ENCODE measurements at regions not wholly inside any gene's neighbourhood (a gene's known extent, or its start where the extent isn't known, plus 50 kb on each side); places are given as distances from the start of the nearest gene placed in this dataset.

GRCh38 chrX:4741024-4741423, 1027.6 kb upstream of the PRKX start:
- no peak for TF ChIP-seq CTCF (conservative IDR thresholded peaks at IDR 0.05)
- no peaks in the 10 kb centered on the region for H3K27me3 Mint-ChIP-seq (ENCODE audit: insufficient read depth)
- peak overlapping the region; percentile 19 for H3K4me3 Mint-ChIP-seq
- no peaks in the 10 kb centered on the region for H3K36me3 Mint-ChIP-seq (ENCODE audit: low read depth)
- H3K27ac Mint-ChIP-seq = peak overlapping the region; percentile 84
- 72% methylated on average over 2 of the region's 5 CpGs; no CpG with 5 or more reads in 1 of the 2 experiments for WGBS, 2 experiments (ENCODE audit: insufficient coverage in 1 of 2, insufficient read length in 1 of 2)
- no peaks in the 10 kb centered on the region for H3K9me3 Mint-ChIP-seq
- no peaks in the 10 kb centered on the region for H3K27me3 ChIP-seq (ENCODE audit: control insufficient read depth, insufficient read depth, low read length, poor library complexity, severe bottlenecking)
- DNase-seq = no peak
- H3K4me3 ChIP-seq (ENCODE audit: low read length) = no peak overlapping the region
- no peaks in the 10 kb centered on the region for H3K4me1 ChIP-seq (ENCODE audit: control insufficient read depth, insufficient read depth, low read length)
- no peak overlapping the region for H3K9ac ChIP-seq (ENCODE audit: extremely low read depth, low read length, poor library complexity, severe bottlenecking)
- no peaks in the 10 kb centered on the region for H3K36me3 ChIP-seq (ENCODE audit: control insufficient read depth, insufficient read depth, low read length)
- no peak overlapping the region for H3K27ac ChIP-seq (ENCODE audit: low read depth, low read length)
- no peaks in the 10 kb centered on the region for H3K9me3 ChIP-seq (ENCODE audit: control insufficient read depth, low read length)
- H3K4me1 Mint-ChIP-seq = peaks cover 18% of the 10 kb centered on the region

GRCh38 chrX:4735299-4735698, 1021.9 kb upstream of the PRKX start:
- 100% methylated on average over 2 of the region's 2 CpGs; no CpG with 5 or more reads in 1 of the 2 experiments for WGBS, 2 experiments (ENCODE audit: insufficient coverage in 1 of 2, insufficient read length in 1 of 2)
- H3K4me3 ChIP-seq (ENCODE audit: low read length) = no peak overlapping the region
- H3K9ac ChIP-seq (ENCODE audit: extremely low read depth, low read length, poor library complexity, severe bottlenecking) = no peak overlapping the region
- Mint-ChIP-seq H3K27ac (no peak overlapping the region), H3K36me3 (ENCODE audit: low read depth) (peaks cover 5% of the 10 kb centered on the region), H3K4me1 (no peaks in the 10 kb centered on the region), H3K9me3 (peaks cover 11% of the 10 kb centered on the region), H3K4me3 (no peak overlapping the region), H3K27me3 (ENCODE audit: insufficient read depth) (no peaks in the 10 kb centered on the region)
- no peaks in the 10 kb centered on the region for H3K9me3 ChIP-seq (ENCODE audit: control insufficient read depth, low read length)
- H3K36me3 ChIP-seq (ENCODE audit: control insufficient read depth, insufficient read depth, low read length) = no peaks in the 10 kb centered on the region
- DNase-seq = no peak
- H3K27me3 ChIP-seq (ENCODE audit: control insufficient read depth, insufficient read depth, low read length, poor library complexity, severe bottlenecking) = no peaks in the 10 kb centered on the region
- H3K4me1 ChIP-seq (ENCODE audit: control insufficient read depth, insufficient read depth, low read length) = no peaks in the 10 kb centered on the region
- no peak for TF ChIP-seq CTCF (conservative IDR thresholded peaks at IDR 0.05)
- H3K27ac ChIP-seq (ENCODE audit: low read depth, low read length) = no peak overlapping the region

- whole genome bisulfite sequencing, 2 experiments (ENCODE audit: insufficient coverage in 1 of 2, insufficient read length in 1 of 2) = 77 to 93% methylated on average over 5 to 10 of the region's 10 CpGs
- H3K4me1 Mint-ChIP-seq = peaks cover 15% of the 10 kb centered on the region
- H3K4me3 Mint-ChIP-seq = no peak overlapping the region
- Histone ChIP-seq H3K4me1 (ENCODE audit: control insufficient read depth, insufficient read depth, low read length) (no peaks in the 10 kb centered on the region), H3K27me3 (ENCODE audit: control insufficient read depth, insufficient read depth, low read length, poor library complexity, severe bottlenecking) (no peaks in the 10 kb centered on the region), H3K4me3 (ENCODE audit: low read length) (no peak overlapping the region), H3K9ac (ENCODE audit: extremely low read depth, low read length, poor library complexity, severe bottlenecking) (no peak overlapping the region), H3K9me3 (ENCODE audit: control insufficient read depth, low read length) (no peaks in the 10 kb centered on the region), H3K36me3 (ENCODE audit: control insufficient read depth, insufficient read depth, low read length) (no peaks in the 10 kb centered on the region), H3K27ac (ENCODE audit: low read depth, low read length) (no peak overlapping the region)
- TF ChIP-seq CTCF (conservative IDR thresholded peaks at IDR 0.05) = no peak
- H3K9me3 Mint-ChIP-seq = peaks cover 12% of the 10 kb centered on the region
- H3K36me3 Mint-ChIP-seq (ENCODE audit: low read depth) = no peaks in the 10 kb centered on the region
- DNase-seq = peak; percentile 76
- H3K27ac Mint-ChIP-seq = no peak overlapping the region
- H3K27me3 Mint-ChIP-seq (ENCODE audit: insufficient read depth) = no peaks in the 10 kb centered on the region
Measured at GRCh38 chrX:4710618-4711433, 997.4 kb upstream of the PRKX start.
